Tibial nerve (tissue), 4 donors: ENCODE measurements at regions not wholly inside any gene's neighbourhood (a gene's known extent, or its start where the extent isn't known, plus 50 kb on each side); places are given as distances from the start of the nearest gene placed in this dataset.
"Not testable (repeated sequence)": the region's sequence is repeated elsewhere in the genome, so short reads cannot be mapped to it uniquely, and the experiment has no call there.

Experiments used
- DNase-seq, 2 donors: peaks; one replicate each; pipeline ENCODE4 v3.0.0-alpha.2; 2019; ENCODE audit warnings: low spot score in 2 of 2
- H3K27ac ChIP-seq, 4 donors: fragments of 200-600 bp; sonication (generic) in 3 of 4; one replicate each; pipeline ENCODE4 v1.5.1; 2017 to 2019; ENCODE audit warnings: mild to moderate bottlenecking in 1 of 4
- H3K27me3 ChIP-seq, 2 donors: fragments of 200-600 bp; sonication (generic) in 1 of 2; one replicate each; pipeline versions ENCODE4 v1.5.1 to v1.6.0; 2017 to 2019
- H3K36me3 ChIP-seq, 3 donors: fragments of 200-600 bp; sonication (generic); one replicate each; pipeline ENCODE4 v1.5.1; 2018 to 2019
- H3K4me1 ChIP-seq, 4 donors: fragments of 200-600 bp; sonication (generic) in 3 of 4; one replicate each; pipeline ENCODE4 v1.5.1; 2017 to 2019
- H3K4me3 ChIP-seq, 4 donors: fragments of 200-600 bp; sonication (generic) in 3 of 4; one replicate each; pipeline ENCODE4 v1.5.1; 2017 to 2019; ENCODE audit warnings: mild to moderate bottlenecking in 1 of 4, moderate library complexity in 1 of 4
- H3K9me3 ChIP-seq, 4 donors: fragments of 200-600 bp; sonication (generic) in 3 of 4; one replicate each; pipeline ENCODE4 v1.5.1; 2017 to 2019
- CTCF ChIP-seq, 5 experiments: fragments of 200-600 bp in 3 of 5; fragments of 450-650 bp in 2 of 5; sonication (generic) in 3 of 5; IDR thresholded peaks; one replicate each; pipeline ENCODE4 v1.5.1; 2016 to 2019; ENCODE audit warnings: antibody characterized with exemption in 5 of 5, mild to moderate bottlenecking in 3 of 5, moderate library complexity in 2 of 5
- EP300 ChIP-seq, 2 donors: sonication (generic); formaldehyde crosslinking; IDR thresholded peaks; one replicate each; pipeline ENCODE4 v1.6.1; 2017; ENCODE audit warnings: antibody characterized with exemption in 2 of 2, mild to moderate bottlenecking in 1 of 2
- POLR2A ChIP-seq, 2 donors: fragments of 450-650 bp; IDR thresholded peaks; one replicate each; pipeline ENCODE4 v1.6.1; 2017; ENCODE audit warnings: antibody characterized with exemption in 2 of 2, mild to moderate bottlenecking in 2 of 2, moderate library complexity in 2 of 2
- WGBS, 2 donors: methylation state at CpG; one replicate each; pipeline ENCODE4 v1.1.5; 2018; 5-methylcytosine and 5-hydroxymethylcytosine counted together

- H3K4me3 ChIP-seq = no peak overlapping the region
- whole genome bisulfite sequencing, 2 donors = 22 to 28% methylated on average over 4 of the region's 4 CpGs
- H3K9me3 ChIP-seq = peaks cover 0 to 2% (median 0%) of the 10 kb centered on the region in 4 donors
- H3K27ac ChIP-seq = no peak overlapping the region
- peaks cover 0 to 16% (median 0%) of the 10 kb centered on the region in 4 donors for H3K4me1 ChIP-seq
- no peak for DNase-seq
- TF ChIP-seq EP300 (IDR thresholded peaks at IDR 0.05) (no peak), CTCF (IDR thresholded peaks at IDR 0.05) (no peak), POLR2A (IDR thresholded peaks at IDR 0.05) (no peak)
- H3K36me3 ChIP-seq = no peaks in the 10 kb centered on the region
- no peaks in the 10 kb centered on the region for H3K27me3 ChIP-seq
Measured at GRCh38 chr3:69665026-69665737, 74.1 kb upstream of the MITF start.

- Histone ChIP-seq H3K27ac (no peak overlapping the region), H3K27me3 (no peaks in the 10 kb centered on the region), H3K4me1 (peaks cover 0 to 16% (median 0%) of the 10 kb centered on the region in 4 donors), H3K9me3 (peaks cover 0 to 2% (median 0%) of the 10 kb centered on the region in 4 donors), H3K4me3 (no peak overlapping the region), H3K36me3 (no peaks in the 10 kb centered on the region)
- no peak for TF ChIP-seq EP300 (IDR thresholded peaks at IDR 0.05)
- no peak for TF ChIP-seq POLR2A (IDR thresholded peaks at IDR 0.05)
- TF ChIP-seq CTCF (IDR thresholded peaks at IDR 0.05) = no peak
- no peak for DNase-seq
- 95 to 96% methylated on average over 13 to 36 of the region's 36 CpGs for WGBS, 2 donors
Measured at GRCh38 chr3:69660631-69661030, 78.6 kb upstream of the MITF start.

GRCh38 chr3:69659180-69659910, 79.9 kb upstream of the MITF start:
- Histone ChIP-seq H3K27ac (no peak overlapping the region), H3K36me3 (no peaks in the 10 kb centered on the region), H3K4me1 (peaks cover 0 to 5% (median 0%) of the 10 kb centered on the region in 4 donors), H3K4me3 (no peak overlapping the region), H3K27me3 (no peaks in the 10 kb centered on the region), H3K9me3 (peaks cover 0 to 2% (median 0%) of the 10 kb centered on the region in 4 donors)
- TF ChIP-seq POLR2A (IDR thresholded peaks at IDR 0.05) (no peak), CTCF (IDR thresholded peaks at IDR 0.05) (no peak), EP300 (IDR thresholded peaks at IDR 0.05) (no peak)
- 83% methylated on average over 9 of the region's 9 CpGs for WGBS, 2 donors
- DNase-seq = no peak

GRCh38 chr3:69658514-69659140, 80.6 kb upstream of the MITF start:
- Histone ChIP-seq H3K4me1 (peaks cover 0 to under 1% (median 0%) of the 10 kb centered on the region in 4 donors), H3K27ac (no peak overlapping the region), H3K4me3 (no peak overlapping the region), H3K9me3 (peaks cover 0 to 2% (median 0%) of the 10 kb centered on the region in 4 donors), H3K27me3 (no peaks in the 10 kb centered on the region), H3K36me3 (no peaks in the 10 kb centered on the region)
- TF ChIP-seq POLR2A (IDR thresholded peaks at IDR 0.05) (no peak), CTCF (IDR thresholded peaks at IDR 0.05) (no peak), EP300 (IDR thresholded peaks at IDR 0.05) (no peak)
- no peak for DNase-seq
- 45 to 49% methylated on average over 4 of the region's 4 CpGs for WGBS, 2 donors

- not testable (repeated sequence) for H3K4me1 ChIP-seq, H3K36me3 ChIP-seq, H3K27me3 ChIP-seq, DNase-seq, H3K9me3 ChIP-seq, H3K27ac ChIP-seq, H3K4me3 ChIP-seq
- WGBS, 2 donors = 92% methylated on average over 3 of the region's 3 CpGs
Measured at GRCh38 chr3:69657030-69657429, 82.2 kb upstream of the MITF start.
